SHP77 treated with DMSO at 0.1 percent for 48 hours (cell line): ENCODE measurements at regions not wholly inside any gene's neighbourhood (a gene's known extent, or its start where the extent isn't known, plus 50 kb on each side); places are given as distances from the start of the nearest gene placed in this dataset.

Experiments used
- DNase-seq: peaks from one replicate; lab custom pipeline; 2025; lab: John Stamatoyannopoulos, UW

DNA sequence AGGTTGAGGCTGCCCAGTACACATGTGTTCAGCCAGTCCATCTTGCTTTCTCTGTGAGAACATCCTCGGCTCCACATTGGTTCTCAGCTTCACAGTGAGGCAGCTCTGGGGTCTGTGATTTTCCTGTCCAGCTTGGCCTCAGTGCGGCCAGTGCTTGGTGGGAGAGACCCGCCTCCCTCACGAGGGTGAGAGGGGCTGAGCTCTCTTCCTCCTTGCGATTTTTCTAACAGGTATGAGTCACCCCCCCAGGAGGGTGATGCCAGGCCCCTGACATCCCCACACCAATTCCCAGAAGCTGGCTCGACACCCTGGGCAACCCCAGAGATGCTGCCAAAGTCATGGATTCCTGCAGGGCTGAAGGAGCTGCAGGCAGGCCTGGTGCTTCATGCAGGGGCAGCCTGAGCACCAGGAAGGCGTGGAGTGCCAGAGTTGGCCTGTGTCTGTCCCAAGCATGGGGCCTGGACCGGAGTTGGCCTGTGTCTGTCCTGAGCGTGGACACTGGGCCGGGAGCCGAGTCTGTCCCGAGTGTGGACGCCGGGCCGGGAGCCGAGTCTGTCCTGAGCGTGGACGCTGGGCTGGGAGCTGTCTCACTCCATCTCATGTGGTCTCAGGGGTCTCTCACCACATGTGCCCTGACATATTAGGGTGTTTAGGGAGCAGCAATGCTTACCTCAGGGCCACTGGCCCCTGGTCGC lies 408.6 kb upstream of the IRX4 start:
- no peak for DNase-seq

DNA sequence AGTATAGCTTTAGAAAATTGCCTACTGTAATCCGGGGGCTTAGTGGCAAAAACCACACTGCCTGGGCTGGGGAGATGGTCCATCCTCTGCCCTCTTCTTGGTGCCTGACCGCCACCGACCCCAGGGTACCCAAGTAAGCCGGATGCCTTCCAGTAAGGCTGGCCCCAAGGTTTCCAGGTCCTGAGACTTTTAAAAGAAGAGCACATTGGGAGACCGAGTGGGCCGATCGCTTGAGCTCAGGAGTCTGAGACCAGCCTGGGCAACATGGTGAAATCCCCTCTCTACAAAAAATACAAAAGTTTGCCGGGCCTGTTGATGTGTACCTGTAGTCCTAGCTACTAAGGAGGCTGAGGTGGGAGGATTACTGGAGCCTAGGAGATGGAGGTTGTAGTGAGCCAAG lies 406.7 kb upstream of the IRX4 start:
- no peak for DNase-seq

DNA sequence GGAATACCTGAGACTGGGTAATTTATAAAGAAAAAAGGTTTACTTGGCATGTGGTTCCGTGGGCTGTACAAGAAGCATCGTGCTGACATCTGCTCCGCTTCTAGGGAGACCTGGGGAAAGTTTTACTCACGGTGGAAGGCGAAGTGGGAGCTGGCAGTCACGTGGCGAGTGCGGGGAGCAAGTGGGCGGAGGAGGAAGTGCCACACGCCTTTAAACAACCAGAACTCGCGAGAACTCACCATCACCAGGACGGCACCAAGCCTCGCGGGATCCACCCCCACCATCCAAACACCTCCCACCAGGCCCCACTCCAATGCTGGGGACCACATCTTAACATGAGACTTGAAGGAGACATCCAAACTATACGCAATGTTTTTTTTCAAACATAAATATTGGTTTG lies 406.2 kb upstream of the IRX4 start:
- DNase-seq: no peak

DNA sequence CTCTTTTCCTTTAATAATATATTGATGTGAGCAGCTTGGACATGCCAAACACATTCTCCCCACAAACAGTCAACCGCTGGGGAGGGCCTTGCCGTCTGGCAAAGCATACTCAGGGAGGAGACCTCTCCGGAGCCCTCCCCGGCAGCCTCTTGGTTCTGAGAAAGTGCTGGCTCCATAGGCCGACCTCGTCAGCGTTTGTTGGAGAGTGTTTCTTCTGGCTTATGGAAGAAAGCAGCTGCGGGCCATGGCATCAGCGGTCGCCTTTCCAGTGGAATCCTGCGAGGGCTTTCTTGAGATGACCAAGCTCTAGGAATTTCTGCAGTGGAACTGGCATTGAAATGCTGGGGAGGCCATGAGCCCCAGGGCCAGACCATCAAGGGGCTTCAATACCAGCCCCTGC lies 405.7 kb upstream of the IRX4 start:
- DNase-seq: no peak

DNA sequence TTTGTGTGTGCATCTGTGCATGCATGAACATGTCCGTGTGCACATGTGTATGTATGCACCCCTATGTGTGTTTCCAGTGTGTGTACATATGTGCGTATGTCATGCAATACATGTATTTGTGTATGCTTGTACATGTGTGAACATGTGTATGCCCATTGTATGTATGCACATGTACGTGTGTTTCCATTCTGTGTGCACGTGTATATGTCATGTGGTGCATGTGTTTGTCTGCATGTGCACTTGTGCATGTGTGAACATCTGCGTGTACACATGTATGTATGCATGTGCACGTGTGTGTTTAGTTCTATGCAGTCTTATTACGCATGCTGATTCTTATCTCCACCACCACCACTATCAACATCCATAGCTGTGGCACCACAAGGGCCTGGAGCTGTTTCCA lies 403.5 kb upstream of the IRX4 start:
- DNase-seq: no peak

DNA sequence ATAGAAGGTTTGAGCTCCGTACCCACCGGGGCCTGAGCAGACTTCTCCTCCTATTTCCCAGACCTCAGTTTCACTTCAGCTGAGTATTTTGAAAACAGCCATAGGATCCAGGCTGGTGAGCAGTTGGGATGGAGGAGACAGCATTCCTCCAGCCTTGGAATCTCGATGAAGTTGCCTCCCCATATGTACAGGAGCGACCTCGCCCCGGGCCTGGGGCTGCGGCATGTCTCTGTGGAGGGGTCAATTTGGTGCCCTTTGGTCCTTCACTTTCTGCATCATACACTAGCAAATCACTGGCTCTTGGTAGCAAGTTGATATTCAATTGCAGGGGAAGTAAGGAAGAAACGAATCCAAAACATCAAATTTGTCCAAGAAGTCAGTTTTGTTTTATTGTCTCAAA lies 402.0 kb upstream of the IRX4 start:
- DNase-seq: no peak

DNA sequence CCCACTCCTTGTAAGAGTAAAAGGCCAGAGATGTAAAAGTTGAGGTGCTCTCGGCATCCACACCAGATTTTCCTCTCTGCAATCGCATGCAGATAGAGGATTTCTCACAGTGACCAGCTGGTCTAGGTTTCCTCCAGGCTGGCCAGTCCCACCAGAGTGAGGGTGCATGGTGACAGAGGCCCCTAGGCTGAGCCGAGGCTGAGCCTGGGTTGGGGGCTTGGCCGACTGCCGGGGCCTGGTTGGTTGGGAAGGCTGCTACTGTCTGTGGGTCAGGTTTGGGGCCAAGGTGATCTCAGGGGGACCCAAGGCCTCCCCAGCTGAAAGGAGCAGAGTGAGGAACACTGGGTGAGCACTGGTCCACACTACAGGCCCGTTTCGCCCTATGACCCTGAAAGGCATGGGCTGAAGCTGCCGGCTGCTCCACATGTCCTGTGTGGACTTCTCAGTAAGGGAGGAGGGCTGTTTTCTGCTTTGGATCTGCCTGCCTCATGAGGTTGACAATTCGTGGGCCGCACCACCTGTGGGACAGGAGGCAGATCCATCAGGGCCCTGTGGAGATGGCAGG lies 400.8 kb upstream of the IRX4 start:
- DNase-seq: no peak

DNA sequence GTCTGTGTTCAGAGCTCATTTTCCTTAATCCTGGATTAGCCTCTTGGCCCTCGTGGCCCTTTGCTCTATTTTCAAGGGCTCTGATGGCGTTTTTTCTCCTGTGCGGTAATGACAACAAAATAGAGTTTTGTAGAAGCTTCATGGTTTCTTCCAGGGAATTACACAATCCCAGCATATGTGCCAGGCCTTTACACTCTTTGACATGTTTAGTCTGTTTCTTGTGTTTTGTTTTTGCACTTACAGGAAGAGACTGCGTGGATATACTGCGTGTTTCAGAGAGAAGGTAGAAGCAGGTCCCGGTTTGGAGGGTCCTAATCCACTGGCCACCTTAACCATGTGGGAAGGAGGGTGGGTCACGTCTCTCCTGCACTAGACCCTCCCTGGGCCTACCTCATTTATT lies 400.2 kb upstream of the IRX4 start:
- DNase-seq: no peak

DNA sequence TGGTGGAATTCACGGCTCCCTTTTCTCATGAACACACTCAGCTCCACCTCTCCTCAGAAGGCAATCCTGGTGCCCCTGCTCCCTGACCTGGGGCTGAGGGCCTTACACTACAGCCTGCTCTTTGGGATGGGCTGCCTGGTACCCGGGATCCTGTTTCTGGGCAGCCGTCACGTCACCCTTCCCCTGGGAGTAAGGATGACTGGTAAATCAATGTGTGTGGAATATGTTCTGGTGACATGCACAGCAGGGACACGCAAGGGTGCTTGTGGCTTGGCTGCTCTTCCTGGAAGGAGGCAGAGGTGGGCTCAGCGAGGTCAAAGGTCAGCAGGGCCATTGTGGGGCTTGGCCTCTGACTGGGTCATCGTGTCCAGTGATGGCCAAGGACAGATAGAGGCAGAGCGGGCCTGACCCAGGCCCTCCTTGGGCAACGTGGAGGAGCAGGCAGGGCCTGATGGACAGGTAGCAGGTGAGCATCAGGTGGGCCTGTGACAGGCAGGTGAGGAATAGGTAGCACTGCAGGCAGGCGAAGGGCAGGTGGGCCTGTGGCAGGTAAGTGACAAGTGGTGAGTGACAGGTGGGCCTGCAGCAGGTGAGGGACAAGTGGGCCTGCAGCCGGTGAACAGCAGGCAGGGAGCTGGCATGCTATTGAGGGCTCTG lies 399.4 kb upstream of the IRX4 start:
- DNase-seq: no peak

DNA sequence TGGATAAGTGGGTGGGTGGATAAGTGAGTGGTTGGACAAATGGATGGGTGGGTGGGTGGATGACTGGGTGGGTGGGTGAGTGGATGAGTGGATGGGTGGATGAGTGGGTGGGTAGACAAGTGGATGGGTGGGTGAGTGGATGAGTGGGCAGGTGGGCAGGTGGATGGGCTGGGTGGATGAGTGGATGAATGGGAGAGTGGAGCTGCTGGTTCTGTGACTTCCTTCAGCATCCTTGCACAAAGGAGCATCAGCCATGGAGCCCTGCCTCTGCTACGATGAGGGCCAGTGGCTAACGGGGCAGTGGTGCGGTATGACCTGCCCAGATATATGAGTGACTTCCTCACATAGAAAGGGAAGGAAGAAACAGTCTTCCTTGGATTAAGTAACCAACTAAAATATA lies 398.7 kb upstream of the IRX4 start:
- no peak for DNase-seq

DNA sequence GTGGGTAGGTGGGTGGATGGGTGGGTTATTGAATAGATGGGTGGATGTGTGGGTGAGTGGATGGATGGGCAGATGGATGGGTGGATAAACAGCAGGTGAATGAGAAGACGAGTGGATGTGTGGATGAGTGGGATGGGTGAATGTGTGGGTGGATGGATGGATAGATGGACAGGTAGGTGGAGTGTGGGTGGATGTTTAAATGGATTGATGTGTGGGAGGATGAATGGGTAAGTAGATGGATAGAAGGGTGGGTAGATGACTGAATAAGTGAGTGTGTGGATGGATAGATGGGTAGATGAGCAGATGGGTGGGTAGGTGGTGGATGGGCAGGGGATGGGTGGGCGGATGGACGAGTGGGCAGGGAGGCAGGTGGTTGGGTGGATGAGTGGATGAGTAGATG lies 397.6 kb upstream of the IRX4 start:
- no peak for DNase-seq

DNA sequence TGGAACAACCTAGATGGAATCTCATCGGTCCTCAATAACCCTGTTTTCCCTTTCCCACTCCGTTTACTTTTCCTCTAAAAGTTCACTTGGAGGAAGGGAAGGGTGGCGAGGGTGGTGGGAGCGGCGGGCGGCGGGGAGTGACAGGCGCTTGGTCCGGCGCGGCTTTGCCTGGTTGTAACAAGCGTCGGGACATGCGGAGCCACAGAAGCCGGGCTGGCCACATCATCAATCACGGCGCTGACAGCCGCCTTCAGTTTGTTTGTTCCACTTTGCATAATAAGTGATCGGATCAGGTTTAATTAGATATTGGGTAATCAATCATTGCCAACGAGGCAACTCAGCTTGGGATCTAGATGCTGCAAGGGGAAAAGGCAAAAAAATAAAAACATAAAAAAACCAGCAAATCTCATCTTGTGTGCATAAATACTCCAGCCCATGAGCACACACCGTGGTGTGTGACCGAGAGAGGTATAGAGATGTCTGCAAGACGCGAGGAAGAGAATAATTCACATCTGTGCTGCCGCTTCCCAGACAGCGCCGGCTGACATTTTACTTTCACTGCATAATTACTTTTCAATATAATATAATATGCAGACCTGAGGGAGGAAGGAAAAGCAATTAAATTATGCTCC lies 396.2 kb upstream of the IRX4 start:
- DNase-seq: no peak

DNA sequence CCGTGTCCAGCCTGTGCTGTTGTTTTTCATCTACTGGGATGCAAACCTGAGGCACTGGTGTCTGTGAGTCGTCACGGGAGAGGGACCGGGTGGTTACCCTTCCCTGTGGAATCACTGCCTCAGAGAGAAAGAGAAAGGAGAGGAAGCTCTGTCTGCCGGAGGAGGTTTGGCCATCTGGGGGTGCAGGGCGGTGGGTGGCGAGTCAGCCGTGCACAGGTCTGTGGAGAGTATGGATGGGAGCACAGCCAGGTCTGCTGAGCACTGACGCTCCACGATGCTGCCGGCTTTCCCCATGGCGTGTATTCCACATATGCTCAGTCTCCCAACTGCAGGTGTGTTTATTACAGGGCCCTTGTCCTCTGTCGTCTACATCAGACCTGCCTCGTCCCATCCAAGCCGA lies 395.2 kb upstream of the IRX4 start:
- no peak for DNase-seq

DNA sequence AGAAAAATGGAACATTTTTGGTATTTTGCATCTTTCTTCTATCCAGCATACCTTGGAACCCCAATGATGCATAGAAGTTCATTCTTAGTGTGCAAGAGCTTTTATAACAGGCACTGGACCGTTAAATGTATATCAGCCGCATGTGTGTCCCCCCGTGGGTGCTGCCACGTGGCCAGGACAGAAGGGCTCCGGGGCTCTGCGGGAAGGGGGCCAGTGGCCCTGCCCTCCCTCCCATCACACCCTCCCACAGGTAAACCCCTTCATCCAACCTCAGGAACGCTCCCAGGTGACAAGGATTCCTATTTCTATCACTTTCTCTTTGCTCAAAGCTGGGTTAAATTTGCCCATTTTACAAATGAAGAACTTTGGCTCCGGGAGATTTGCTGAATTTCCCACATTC lies 393.4 kb upstream of the IRX4 start:
- DNase-seq: no peak

DNA sequence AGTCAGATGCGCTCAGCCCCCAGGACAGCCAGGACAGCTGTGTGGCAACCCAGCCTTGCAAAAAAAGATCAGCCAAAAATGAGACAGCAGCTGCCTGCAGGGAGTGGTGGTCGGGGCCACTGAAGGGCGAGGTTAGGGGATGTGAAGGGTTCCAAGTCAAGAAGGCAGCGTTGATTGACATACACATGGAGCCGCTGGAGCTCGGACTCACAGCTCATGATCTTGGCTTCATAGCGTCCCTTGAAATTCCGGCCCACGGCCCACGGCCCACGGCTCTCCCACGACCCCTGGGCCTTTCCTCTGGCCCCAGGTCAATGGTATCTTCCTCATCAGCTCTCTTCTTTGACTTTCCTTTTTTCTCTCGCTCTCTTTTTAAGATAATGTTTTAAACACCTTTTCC lies 390.0 kb upstream of the IRX4 start:
- no peak for DNase-seq

DNA sequence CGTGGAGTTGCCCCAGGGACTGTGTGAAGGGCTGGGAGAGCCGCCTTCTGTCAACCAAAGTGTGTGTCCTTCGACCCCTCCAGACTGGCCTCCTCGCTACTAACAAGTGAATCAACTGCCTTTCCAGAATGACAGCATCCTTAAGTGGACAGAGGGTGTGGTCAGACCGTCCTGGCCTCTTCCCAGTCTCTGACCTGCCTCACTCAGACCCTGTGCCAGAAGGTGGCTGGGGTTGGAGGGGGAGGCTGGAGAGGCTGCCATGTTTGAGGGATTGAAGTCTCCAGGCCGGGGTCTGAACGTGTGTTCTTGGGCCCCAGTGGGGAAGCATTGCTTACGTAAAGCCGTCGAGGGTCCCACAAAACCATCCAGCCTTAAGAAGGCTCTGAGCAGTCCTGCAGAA lies 389.3 kb upstream of the IRX4 start:
- no peak for DNase-seq

DNA sequence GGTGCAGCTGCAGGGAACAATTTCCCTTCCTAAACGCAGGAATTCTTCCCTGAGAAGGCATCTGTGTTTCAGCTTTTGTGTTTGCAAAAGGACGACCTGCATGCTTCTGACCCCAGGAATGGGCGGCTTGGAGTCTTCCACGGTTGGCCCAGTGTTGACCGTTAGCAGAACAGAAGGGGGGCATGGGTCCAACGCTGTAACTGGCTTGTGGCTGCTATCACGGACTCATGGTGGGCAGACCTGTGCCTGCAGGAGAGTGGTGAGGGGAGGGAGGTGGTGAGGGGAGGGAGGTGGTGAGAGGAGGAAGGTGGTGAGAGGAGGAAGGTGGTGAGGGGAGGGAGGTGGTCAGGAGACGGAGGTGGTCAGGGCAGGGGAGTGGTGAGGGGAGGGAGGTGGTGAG lies 388.6 kb upstream of the IRX4 start:
- no peak for DNase-seq

DNA sequence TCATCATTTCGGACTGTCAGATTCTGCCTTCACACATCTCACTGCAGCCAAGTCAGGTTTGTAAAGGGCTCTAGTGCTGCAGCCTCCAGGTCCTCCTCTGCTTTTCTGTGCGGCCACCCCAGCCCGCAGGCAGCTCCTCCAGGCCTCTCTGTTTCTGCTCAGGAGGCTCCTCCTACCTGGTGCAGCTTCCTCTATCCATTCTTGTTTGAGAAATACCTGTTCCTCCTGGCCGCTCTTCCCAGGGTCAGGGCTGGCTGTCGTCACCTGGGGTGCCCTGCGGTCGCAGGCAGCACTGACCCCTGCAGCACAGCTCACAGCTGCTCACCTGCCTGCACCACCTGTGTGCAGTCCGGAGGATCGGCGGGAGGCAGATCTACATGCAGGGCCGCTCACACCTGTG lies 387.7 kb upstream of the IRX4 start:
- no peak for DNase-seq

DNA sequence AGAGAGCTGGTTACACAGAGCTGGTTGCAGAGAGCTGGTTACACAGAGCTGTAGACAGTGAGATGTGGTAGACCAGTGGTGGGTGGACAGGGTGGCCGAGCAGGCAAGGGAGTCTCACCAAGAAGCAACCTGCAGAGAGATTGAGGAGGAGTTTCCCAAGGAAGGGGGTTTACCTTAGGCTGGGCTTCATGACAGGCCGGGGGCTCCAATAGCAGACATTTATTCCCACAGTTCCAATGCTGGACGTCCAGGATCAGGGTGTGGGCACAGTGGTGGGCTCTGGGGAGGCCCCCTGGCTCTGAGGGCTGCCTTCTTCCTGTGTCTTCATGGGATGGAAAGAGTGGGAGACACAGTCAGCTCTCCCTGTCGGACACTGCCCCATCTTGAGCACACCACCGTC lies 386.9 kb upstream of the IRX4 start:
- DNase-seq: no peak

DNA sequence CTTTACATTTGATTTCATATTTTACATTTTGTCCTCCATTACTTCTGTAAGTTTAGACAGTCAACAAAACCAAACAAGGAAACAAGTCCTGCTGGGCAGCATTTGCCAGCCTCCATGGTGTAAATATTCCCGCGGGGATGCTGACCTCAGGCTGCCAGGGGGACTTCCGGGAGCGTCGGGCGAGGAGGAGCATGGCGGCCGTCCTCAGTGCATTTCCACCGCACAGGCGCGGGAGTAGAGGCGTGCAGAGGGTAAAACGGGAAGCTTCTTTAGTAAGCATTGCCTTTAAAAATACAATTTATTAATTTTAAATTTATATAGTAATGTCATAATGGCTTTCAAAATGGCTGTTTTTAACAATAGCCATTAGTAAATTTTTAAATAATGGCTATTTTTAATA lies 385.3 kb upstream of the IRX4 start:
- no peak for DNase-seq

DNA sequence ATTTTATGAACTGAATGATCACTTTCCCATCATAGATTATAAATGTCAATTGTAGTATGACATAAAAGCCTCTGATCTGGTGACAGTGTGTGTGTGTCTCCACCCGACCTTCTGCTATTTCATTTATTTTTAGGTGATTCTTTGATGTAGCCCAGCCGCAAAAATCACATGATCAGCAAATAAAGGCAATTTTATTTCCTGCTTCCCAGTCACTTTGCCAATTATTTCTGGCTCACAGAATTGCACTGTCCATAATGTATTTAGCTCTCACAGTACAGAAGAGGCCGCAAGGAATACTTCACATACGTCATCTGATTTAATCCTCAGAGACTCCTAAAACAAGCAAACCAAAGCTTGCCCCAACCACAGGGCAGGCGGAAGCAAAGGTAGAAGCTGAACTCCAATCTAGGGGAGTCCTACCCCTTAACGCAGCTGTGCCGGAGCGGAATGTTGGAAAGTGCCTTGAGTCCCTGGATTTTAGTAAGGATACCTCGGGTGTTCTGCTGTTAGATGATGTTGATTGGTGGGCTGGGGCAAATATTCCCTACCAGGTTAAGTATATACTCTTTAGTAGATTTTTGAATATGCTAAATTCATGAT lies 384.0 kb upstream of the IRX4 start:
- DNase-seq: no peak

DNA sequence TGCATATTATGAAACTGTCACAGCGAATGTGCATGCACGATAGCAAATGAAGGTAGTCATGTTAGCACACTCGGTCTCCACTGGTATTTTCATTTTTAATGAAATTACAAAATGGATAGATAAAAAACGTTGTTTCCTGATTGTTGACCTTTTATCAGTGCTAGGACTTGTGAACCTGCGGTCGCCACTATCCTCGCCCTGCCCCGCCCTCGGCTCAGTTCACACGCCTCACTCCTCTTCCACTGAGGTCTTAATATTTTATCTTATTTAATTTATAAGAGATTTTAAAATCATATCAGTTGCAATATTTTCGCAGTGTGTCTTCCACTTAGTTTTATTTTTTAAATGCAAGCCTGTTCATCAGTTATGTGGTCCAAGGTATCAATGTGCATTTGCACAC lies 382.6 kb upstream of the IRX4 start:
- no peak for DNase-seq

DNA sequence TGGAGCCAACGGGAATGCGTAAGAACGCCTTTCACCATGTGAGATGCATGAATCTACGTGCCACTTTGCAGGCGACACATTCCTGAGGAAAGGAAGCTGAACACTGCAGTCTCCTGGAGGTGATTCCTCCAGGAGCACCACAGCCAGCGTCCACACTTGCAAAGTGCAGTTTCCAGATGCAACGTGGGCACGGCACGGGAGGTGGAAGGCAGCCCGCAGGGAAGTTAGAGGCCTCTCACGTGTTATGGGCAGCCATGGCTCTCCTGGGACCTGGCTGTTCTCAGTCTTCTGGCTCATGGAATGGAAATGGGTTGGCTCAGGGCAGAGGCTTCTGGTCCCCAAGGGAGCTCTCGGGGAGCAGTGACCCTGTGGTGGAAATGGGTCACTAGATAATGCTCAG lies 381.0 kb upstream of the IRX4 start:
- DNase-seq: no peak
